GM10266 (cell line): ENCODE measurements at regions not wholly inside any gene's neighbourhood (a gene's known extent, or its start where the extent isn't known, plus 50 kb on each side); places are given as distances from the start of the nearest gene placed in this dataset.

Experiments
- DNase-seq: peaks from one replicate; pipeline ENCODE4 v3.0.0; 2012; ENCODE audit errors: extremely low spot score
- TF ChIP-seq, protein P1 (sequence below): IDR thresholded peaks from 2 replicates; pipeline ENCODE4 v1.5.1; 2012; ENCODE audit warnings: mild to moderate bottlenecking, low read depth; ENCODE audit not compliant: control insufficient read depth, insufficient read depth; ENCODE audit errors: missing control alignments

DNA sequence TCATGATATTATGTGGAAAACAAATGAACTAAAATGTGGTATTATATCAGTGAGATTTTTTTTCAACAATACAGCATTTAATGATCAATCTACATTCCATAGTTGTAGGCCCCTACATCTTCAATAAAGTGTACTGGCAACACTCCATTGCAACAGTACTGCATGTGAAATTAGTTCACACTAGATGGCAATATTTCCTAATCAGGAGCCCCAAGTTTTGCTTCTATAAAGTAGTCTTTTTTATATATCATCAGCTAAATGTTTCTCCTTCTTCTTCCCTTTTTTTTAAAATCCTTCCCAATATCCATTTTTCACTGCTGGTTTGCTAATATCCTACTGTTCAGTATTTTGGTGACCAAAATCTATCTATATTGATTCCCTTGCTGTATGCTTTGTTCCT, 528.3 kb upstream of the ATXN8OS start:
- DNase-seq = no peak
- TF ChIP-seq, protein P1, sequence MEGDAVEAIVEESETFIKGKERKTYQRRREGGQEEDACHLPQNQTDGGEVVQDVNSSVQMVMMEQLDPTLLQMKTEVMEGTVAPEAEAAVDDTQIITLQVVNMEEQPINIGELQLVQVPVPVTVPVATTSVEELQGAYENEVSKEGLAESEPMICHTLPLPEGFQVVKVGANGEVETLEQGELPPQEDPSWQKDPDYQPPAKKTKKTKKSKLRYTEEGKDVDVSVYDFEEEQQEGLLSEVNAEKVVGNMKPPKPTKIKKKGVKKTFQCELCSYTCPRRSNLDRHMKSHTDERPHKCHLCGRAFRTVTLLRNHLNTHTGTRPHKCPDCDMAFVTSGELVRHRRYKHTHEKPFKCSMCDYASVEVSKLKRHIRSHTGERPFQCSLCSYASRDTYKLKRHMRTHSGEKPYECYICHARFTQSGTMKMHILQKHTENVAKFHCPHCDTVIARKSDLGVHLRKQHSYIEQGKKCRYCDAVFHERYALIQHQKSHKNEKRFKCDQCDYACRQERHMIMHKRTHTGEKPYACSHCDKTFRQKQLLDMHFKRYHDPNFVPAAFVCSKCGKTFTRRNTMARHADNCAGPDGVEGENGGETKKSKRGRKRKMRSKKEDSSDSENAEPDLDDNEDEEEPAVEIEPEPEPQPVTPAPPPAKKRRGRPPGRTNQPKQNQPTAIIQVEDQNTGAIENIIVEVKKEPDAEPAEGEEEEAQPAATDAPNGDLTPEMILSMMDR = peak; percentile 35

DNA sequence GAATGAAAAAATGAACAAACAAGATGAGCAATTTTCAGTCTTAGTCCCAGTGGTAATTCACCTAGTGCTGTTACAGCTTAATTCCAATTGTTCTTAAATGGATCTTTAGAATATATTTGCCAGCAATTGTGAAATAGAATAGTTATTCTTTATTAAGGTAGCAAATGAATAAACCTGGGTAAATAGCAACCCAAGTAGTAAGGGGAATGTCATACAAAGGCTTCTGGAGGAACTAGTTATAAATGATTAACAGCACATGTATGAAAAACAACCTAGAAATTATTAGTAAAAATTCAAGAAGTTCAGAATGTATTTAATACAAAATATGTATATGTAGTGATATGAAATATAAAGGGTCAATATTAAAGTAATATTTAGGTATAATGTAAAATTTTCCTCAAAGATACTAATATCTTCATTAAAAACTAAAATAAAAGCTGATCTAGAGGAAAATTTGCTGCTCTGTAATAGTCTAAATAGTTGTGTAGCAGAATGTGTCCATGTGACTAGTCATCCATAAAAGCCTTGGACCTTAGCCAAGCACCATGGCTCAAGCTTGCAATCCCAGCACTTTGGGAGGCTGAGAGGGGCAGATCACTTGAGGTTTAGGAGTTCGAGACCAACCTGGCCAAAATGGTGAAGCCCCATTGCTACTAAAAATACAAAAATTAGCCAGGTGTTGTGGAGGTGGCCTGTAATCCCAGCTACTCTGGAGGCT, 535.9 kb upstream of the ATXN8OS start:
- no peak for DNase-seq

DNA sequence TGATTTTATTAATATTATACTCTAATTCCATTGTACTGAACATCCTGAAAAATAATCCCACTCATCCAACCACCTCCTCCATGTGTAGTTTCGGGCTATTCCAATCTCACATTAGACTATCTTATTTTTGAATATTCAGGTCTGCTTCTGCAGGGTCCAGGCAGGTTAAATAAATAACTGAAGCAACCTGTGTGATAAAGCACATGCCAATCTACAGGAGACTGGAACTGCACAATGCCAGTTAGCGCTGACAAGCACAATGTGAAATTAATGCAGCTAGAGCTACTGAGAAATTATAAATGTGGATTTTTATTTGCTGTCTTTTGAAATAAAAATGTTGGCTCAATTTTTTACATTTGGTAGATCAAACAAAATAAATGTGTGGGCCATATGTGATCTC, 540.1 kb upstream of the ATXN8OS start:
- TF ChIP-seq, protein P1 = no peak
- no peak for DNase-seq

More for the DNA sequence above, 535.9 kb upstream of the ATXN8OS start:
- TF ChIP-seq, protein P1 = no peak

DNA sequence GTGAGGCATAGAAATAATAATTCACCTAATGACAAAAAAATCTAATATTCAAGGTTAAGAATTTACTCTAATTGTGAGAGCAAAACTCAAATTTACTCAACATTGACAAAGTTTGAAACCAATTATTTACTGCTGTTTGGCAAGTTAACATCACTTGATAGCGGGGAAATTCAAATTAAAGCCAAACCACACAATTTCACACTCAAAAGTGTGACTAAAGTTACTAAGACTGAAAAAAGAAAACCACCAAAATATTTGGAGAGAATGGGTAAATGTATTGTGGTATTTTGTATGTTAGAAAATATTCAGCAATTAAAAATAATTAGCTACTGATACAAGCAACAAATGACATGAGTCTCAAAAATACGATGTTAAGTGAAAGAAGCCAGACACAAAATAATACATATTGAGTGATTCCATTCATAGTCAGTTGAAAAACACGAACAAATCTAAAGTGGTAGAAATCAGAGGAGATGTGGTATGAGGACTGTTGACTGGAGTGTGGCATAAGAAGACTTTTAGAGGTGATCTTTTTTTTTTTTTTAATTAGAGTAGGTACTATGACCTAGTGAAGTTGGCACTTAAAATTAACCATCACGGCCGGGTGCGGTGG, 541.4 kb upstream of the ATXN8OS start:
- DNase-seq = no peak
- TF ChIP-seq, protein P1 = no peak

DNA sequence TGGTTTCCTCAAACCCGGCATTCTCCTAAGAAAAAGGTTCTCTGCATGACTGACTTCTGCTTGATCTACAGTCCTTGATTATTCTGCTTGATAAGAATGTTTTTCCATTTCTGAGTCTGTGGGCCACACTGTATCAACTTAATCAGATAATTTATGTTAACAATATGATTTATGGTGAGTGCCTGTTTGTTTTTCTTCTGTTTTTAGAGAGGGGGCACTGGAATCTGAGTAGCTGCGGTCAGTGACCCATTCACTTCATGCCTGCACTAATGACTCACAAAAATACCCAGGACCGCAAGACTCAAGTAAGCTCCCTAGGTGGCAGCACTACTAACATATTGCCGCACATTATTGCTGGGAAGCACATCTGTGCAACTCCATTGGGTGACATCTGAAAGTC, 542.3 kb upstream of the ATXN8OS start:
- peak; percentile 21 for DNase-seq
- TF ChIP-seq, protein P1 = peak; percentile 61

DNA sequence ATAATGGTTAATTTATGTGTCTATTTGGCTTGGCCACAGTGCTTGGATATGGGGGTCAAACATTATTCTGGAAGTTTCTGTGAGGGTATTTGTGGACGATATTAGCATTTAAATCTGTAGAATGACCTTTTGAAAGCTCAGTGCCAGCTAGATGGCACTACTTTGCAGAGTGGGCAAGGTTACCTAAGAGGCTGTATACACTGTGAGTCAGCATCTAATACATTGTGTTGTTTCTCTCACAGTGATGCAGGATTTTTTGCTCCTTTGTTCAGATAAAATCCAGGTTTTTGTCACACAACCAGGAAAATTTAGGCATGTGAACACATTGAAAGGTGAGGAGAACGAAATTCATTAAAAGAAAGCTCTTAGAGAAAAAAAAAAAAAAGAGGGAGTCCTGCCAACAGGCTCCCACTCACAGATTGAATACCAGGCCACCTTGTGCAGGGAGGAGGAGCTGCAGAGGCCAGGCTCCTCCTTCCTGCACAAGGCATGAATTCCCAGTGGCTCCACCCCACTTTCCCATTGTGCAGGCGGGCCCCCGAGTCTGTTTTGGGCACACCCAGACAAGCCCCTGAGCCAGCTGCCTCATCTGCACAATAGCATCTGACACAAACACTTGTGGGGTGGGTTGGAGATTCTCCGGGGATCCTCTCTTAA, 551.0 kb upstream of the ATXN8OS start:
- DNase-seq = no peak
- TF ChIP-seq, protein P1 = no peak

DNA sequence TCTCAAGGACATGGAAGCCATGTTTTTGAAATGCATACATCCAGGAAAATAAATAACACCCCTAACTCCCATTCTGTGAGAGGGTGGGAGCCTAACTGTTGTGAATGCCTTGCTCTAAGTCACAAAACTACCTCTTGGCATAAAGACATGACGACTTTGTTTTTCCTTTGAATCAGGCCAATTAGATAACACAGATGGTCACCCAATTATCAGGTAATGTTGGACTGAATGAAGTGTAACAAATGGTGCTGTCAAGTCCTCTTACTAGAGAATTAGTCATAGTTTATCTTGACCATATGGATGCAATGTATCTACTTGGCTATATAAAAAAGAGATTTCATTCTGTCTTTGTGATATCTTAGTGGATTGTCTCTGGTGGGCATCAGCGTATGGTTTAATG, 553.6 kb upstream of the ATXN8OS start:
- TF ChIP-seq, protein P1 = no peak

More for the DNA sequence above, 553.6 kb upstream of the ATXN8OS start:
- DNase-seq = no peak
